ENCODE measurements at regions not wholly inside any gene's neighbourhood (a gene's known extent, or its start where the extent isn't known, plus 50 kb on each side); places are given as distances from the start of the nearest gene placed in this dataset.

- TF ChIP-seq CTCF (IDR thresholded peaks at IDR 0.05): no peak
- H2AFZ ChIP-seq: no peak overlapping the region
- H3K9me3 ChIP-seq (ENCODE audit: control insufficient read depth, low read length): no peaks in the 10 kb centered on the region
- no peak overlapping the region for H3K4me2 ChIP-seq (ENCODE audit: low read length)
- H3K4me3 ChIP-seq (ENCODE audit: low read depth, low read length): no peak overlapping the region
- no peaks in the 10 kb centered on the region for H3K4me1 ChIP-seq
- no peaks in the 10 kb centered on the region for H3K27me3 ChIP-seq (ENCODE audit: control insufficient read depth, insufficient read depth, low read length)
- H3K9ac ChIP-seq: no peak overlapping the region
- no peak overlapping the region for H3K27ac ChIP-seq
- H3K36me3 ChIP-seq (ENCODE audit: control insufficient read depth, insufficient read depth, low read length): no peaks in the 10 kb centered on the region
- H3K79me2 ChIP-seq: no peaks in the 10 kb centered on the region
Observed at GRCh38 chr2:105150231-105150630, 91.3 kb upstream of the GPR45 start.

GRCh38 chr2:105154119-105154818, 87.3 kb upstream of the GPR45 start:
- H3K4me3 ChIP-seq (ENCODE audit: low read depth, low read length): no peak overlapping the region
- H2AFZ ChIP-seq: no peak overlapping the region
- H3K27me3 ChIP-seq (ENCODE audit: control insufficient read depth, insufficient read depth, low read length): no peaks in the 10 kb centered on the region
- H3K79me2 ChIP-seq: no peaks in the 10 kb centered on the region
- no peak overlapping the region for H3K9ac ChIP-seq
- H3K36me3 ChIP-seq (ENCODE audit: control insufficient read depth, insufficient read depth, low read length): no peaks in the 10 kb centered on the region
- no peak overlapping the region for H3K27ac ChIP-seq
- no peak overlapping the region for H3K4me2 ChIP-seq (ENCODE audit: low read length)
- H3K9me3 ChIP-seq (ENCODE audit: control insufficient read depth, low read length): no peaks in the 10 kb centered on the region
- H3K4me1 ChIP-seq: no peaks in the 10 kb centered on the region
- no peak for TF ChIP-seq CTCF (IDR thresholded peaks at IDR 0.05)

GRCh38 chr2:105156166-105156565, 85.4 kb upstream of the GPR45 start:
- Histone ChIP-seq H3K4me1 (no peaks in the 10 kb centered on the region), H2AFZ (no peak overlapping the region), H3K9me3 (ENCODE audit: control insufficient read depth, low read length) (no peaks in the 10 kb centered on the region), H3K9ac (no peak overlapping the region), H3K27ac (no peak overlapping the region), H3K79me2 (no peaks in the 10 kb centered on the region), H3K4me2 (ENCODE audit: low read length) (no peak overlapping the region), H3K27me3 (ENCODE audit: control insufficient read depth, insufficient read depth, low read length) (no peaks in the 10 kb centered on the region), H3K36me3 (ENCODE audit: control insufficient read depth, insufficient read depth, low read length) (no peaks in the 10 kb centered on the region), H3K4me3 (ENCODE audit: low read depth, low read length) (no peak overlapping the region)
- TF ChIP-seq CTCF (IDR thresholded peaks at IDR 0.05): no peak

DNA sequence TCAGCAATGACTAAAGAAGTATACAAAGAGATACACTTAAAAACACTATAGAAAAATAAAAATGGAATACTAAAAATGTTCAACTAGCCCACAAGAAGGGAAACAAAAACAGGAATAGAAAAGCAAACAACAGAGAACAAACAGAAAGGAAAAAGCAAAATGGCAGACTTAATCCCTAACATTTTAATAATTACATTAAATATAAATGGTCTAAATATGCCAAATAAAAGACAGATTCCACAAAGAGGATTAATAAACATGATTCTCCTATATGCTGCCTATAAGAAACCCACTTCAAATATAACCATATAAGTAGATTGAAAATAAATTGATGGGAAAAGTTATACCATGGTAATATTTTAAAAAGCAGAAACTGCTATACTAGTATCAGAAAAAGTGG, 83.5 kb upstream of the GPR45 start:
- Histone ChIP-seq H3K36me3 (ENCODE audit: control insufficient read depth, insufficient read depth, low read length) (no peaks in the 10 kb centered on the region), H3K27ac (no peak overlapping the region), H3K9ac (no peak overlapping the region), H3K4me2 (ENCODE audit: low read length) (no peak overlapping the region), H3K4me3 (ENCODE audit: low read depth, low read length) (no peak overlapping the region), H3K27me3 (ENCODE audit: control insufficient read depth, insufficient read depth, low read length) (no peaks in the 10 kb centered on the region), H3K4me1 (no peaks in the 10 kb centered on the region), H3K79me2 (no peaks in the 10 kb centered on the region), H2AFZ (no peak overlapping the region), H3K9me3 (ENCODE audit: control insufficient read depth, low read length) (no peaks in the 10 kb centered on the region)
- TF ChIP-seq CTCF (IDR thresholded peaks at IDR 0.05): no peak

- no peak overlapping the region for H3K4me3 ChIP-seq (ENCODE audit: low read depth, low read length)
- no peak overlapping the region for H3K9ac ChIP-seq
- no peak overlapping the region for H3K27ac ChIP-seq
- H2AFZ ChIP-seq: no peak overlapping the region
- no peaks in the 10 kb centered on the region for H3K36me3 ChIP-seq (ENCODE audit: control insufficient read depth, insufficient read depth, low read length)
- H3K4me1 ChIP-seq: no peaks in the 10 kb centered on the region
- H3K4me2 ChIP-seq (ENCODE audit: low read length): no peak overlapping the region
- no peak for TF ChIP-seq CTCF (IDR thresholded peaks at IDR 0.05)
- no peaks in the 10 kb centered on the region for H3K79me2 ChIP-seq
- H3K9me3 ChIP-seq (ENCODE audit: control insufficient read depth, low read length): no peaks in the 10 kb centered on the region
- H3K27me3 ChIP-seq (ENCODE audit: control insufficient read depth, insufficient read depth, low read length): no peaks in the 10 kb centered on the region
Observed at GRCh38 chr2:105166688-105167087, 74.9 kb upstream of the GPR45 start.
